SK-N-SH (cell line): ENCODE measurements at regions not wholly inside any gene's neighbourhood (a gene's known extent, or its start where the extent isn't known, plus 50 kb on each side); places are given as distances from the start of the nearest gene placed in this dataset.

Experiments
- CTCF ChIA-PET: fragments of 300-600, 350-600 bp; formaldehyde crosslinking; extraction: SDS; loops from one replicate; lab custom pipeline; 2021; lab: Yijun Ruan, JAX
- POLR2A ChIA-PET: fragments of 350-600 bp; sonication (Branson Sonifier 250); formaldehyde crosslinking; extraction: SDS; loops from one replicate; lab custom pipeline; 2020; ENCODE audit warnings: antibody characterized with exemption, inconsistent platforms; lab: Yijun Ruan, JAX
- DNase-seq: peaks from one replicate; pipeline ENCODE4 v3.0.0; 2012
- H2AFZ ChIP-seq: fragments of 200-600 bp; sonication (generic); 2 replicates; pipeline ENCODE4 v1.8.1; 2016; ENCODE audit warnings: antibody characterized with exemption, mild to moderate bottlenecking, low read depth
- H3F3A ChIP-seq: fragments of 200-600 bp; sonication (generic); replicated peaks from 2 replicates; pipeline ENCODE3; 2016; ENCODE audit warnings: antibody characterized with exemption, mild to moderate bottlenecking; ENCODE audit not compliant: insufficient read depth
- H3K27ac ChIP-seq, 2 experiments: fragments of 200-500 bp in 1 of 2; fragments of 200-600 bp in 1 of 2; sonication (Bioruptor generic) in 1 of 2; sonication (generic), shearing (Covaris generic) in 1 of 2; 2 replicates each; pipeline versions ENCODE4 v1.5.1 to v1.6.1; 2014 to 2016; ENCODE audit warnings: low read depth in 2 of 2, inconsistent platforms in 1 of 2, low read length in 1 of 2, mild to moderate bottlenecking in 1 of 2, mixed read lengths in 1 of 2
- H3K27me3 ChIP-seq: fragments of 200-600 bp; sonication (generic), shearing (Covaris generic); 2 replicates; pipeline ENCODE4 v1.6.1; 2016; ENCODE audit warnings: mixed run types; ENCODE audit not compliant: insufficient read depth
- H3K36me3 ChIP-seq, 2 experiments: fragments of 200-500 bp in 1 of 2; fragments of 200-600 bp in 1 of 2; sonication (Bioruptor generic) in 1 of 2; sonication (generic) in 1 of 2; replicated peaks in 1 of 2; 2 replicates each; pipeline versions ENCODE3 to v1.5.1; 2014 to 2016; ENCODE audit warnings: low read length in 1 of 2, mild to moderate bottlenecking in 1 of 2; ENCODE audit not compliant: insufficient read depth in 2 of 2, control insufficient read depth in 1 of 2
- H3K4me1 ChIP-seq, 2 experiments: fragments of 200-500 bp in 1 of 2; fragments of 200-600 bp in 1 of 2; sonication (Bioruptor generic) in 1 of 2; sonication (generic), shearing (Covaris generic) in 1 of 2; 2 replicates each; pipeline versions ENCODE4 v1.5.1 to v1.6.1; 2014 to 2016; ENCODE audit warnings: low read depth in 1 of 2, low read length in 1 of 2, mixed run types in 1 of 2; ENCODE audit not compliant: insufficient read depth in 2 of 2, control insufficient read depth in 1 of 2
- H3K4me2 ChIP-seq: fragments of 200-600 bp; sonication (generic), shearing (Covaris generic); 2 replicates; pipeline ENCODE4 v1.6.1; 2017; ENCODE audit warnings: mixed run types
- H3K4me3 ChIP-seq, 2 experiments: fragments of 200-500 bp in 1 of 2; fragments of 200-600 bp in 1 of 2; sonication (Bioruptor generic) in 1 of 2; sonication (generic), shearing (Covaris generic) in 1 of 2; 2 replicates each; pipeline versions ENCODE4 v1.5.1 to v1.8.1; 2014 to 2016; ENCODE audit warnings: low read depth in 2 of 2, inconsistent platforms in 1 of 2, low read length in 1 of 2, mild to moderate bottlenecking in 1 of 2, mixed read lengths in 1 of 2, moderate library complexity in 1 of 2
- H3K79me2 ChIP-seq: fragments of 200-600 bp; sonication (generic); 2 replicates; pipeline ENCODE4 v1.8.1; 2017; ENCODE audit warnings: mild to moderate bottlenecking; ENCODE audit not compliant: insufficient read depth
- H3K9ac ChIP-seq: fragments of 200-600 bp; sonication (generic); 2 replicates; pipeline ENCODE4 v1.6.1; 2017; ENCODE audit warnings: mixed run types
- H3K9me2 ChIP-seq: fragments of 200-600 bp; sonication (generic); 2 replicates; pipeline ENCODE4 v1.6.1; 2017; ENCODE audit warnings: mixed run types
- H3K9me3 ChIP-seq: fragments of 200-600 bp; sonication (generic); 2 replicates; pipeline ENCODE4 v1.6.1; 2017; ENCODE audit warnings: mixed run types, mild to moderate bottlenecking, moderate library complexity
- H4K20me1 ChIP-seq: fragments of 200-600 bp; sonication (generic); 2 replicates; pipeline ENCODE4 v1.6.1; 2017; ENCODE audit warnings: mild to moderate bottlenecking, mixed run types; ENCODE audit not compliant: insufficient read depth
- CHD2 ChIP-seq: fragments of 150-350 bp; IDR thresholded peaks from 2 replicates; pipeline ENCODE4 v1.6.1; 2018; ENCODE audit warnings: low read length; ENCODE audit not compliant: partially characterized antibody
- ELF1 ChIP-seq: IDR thresholded peaks from 2 replicates; pipeline ENCODE4 v1.4.0; 2012
- EP300 ChIP-seq, 2 experiments: IDR thresholded peaks; 2 replicates each; pipeline versions ENCODE4 v1.4.0 to v1.6.1; 2012; ENCODE audit warnings: borderline replicate concordance in 1 of 2, low read depth in 1 of 2, low read length in 1 of 2
- FOSL2 ChIP-seq: IDR thresholded peaks from 2 replicates; pipeline ENCODE4 v1.4.0; 2012; ENCODE audit warnings: low read depth, mild to moderate bottlenecking, moderate library complexity, borderline replicate concordance
- FOXM1 ChIP-seq: IDR thresholded peaks from 2 replicates; pipeline ENCODE4 v1.4.0; 2012; ENCODE audit warnings: low read depth, mild to moderate bottlenecking
- GABPA ChIP-seq: IDR thresholded peaks from 2 replicates; pipeline ENCODE4 v1.4.0; 2012; ENCODE audit warnings: low read depth, mild to moderate bottlenecking
- IRF3 ChIP-seq: fragments of 150-350 bp; IDR thresholded peaks from 2 replicates; pipeline ENCODE4 v1.6.1; 2016; ENCODE audit warnings: mild to moderate bottlenecking, low read depth, low read length
- MAX ChIP-seq: IDR thresholded peaks from 2 replicates; pipeline ENCODE4 v1.4.0; 2012; ENCODE audit warnings: low read depth
- MXI1 ChIP-seq: IDR thresholded peaks from 2 replicates; pipeline ENCODE4 v1.6.1; 2012; ENCODE audit warnings: mild to moderate bottlenecking, low read depth, low read length, improper control_type of control experiment
- RAD21 ChIP-seq: IDR thresholded peaks from 2 replicates; pipeline ENCODE4 v1.6.1; 2012; ENCODE audit warnings: mild to moderate bottlenecking, low read length
- RCOR1 ChIP-seq: fragments of 150-350 bp; IDR thresholded peaks from 2 replicates; pipeline ENCODE4 v1.6.1; 2017; ENCODE audit warnings: antibody characterized with exemption, low read length
- RXRA ChIP-seq: IDR thresholded peaks from 2 replicates; pipeline ENCODE4 v1.4.0; 2012; ENCODE audit warnings: low read depth, mild to moderate bottlenecking, borderline replicate concordance
- SIN3A ChIP-seq: IDR thresholded peaks from 2 replicates; pipeline ENCODE4 v1.6.1; 2012; ENCODE audit warnings: low read depth, mild to moderate bottlenecking, low read length, moderate library complexity, borderline replicate concordance
- TEAD4 ChIP-seq: IDR thresholded peaks from 2 replicates; pipeline ENCODE4 v1.4.0; 2012; ENCODE audit warnings: mild to moderate bottlenecking, borderline replicate concordance; ENCODE audit not compliant: insufficient read depth
- USF2 ChIP-seq: fragments of 150-350 bp; IDR thresholded peaks from 2 replicates; pipeline ENCODE4 v1.6.1; 2017; ENCODE audit warnings: antibody characterized with exemption, low read length, low read depth, borderline replicate concordance
- YY1 ChIP-seq: IDR thresholded peaks from 2 replicates; pipeline ENCODE4 v1.4.0; 2012; ENCODE audit warnings: low read depth, mild to moderate bottlenecking
- ZBTB33 ChIP-seq: IDR thresholded peaks from 2 replicates; pipeline ENCODE4 v1.4.0; 2012; ENCODE audit warnings: low read depth, borderline replicate concordance
- WGBS: methylation state at CpG from one replicate; pipeline ENCODE4 v1.1.6; 2017; ENCODE audit warnings: low lambda C conversion rate; 5-methylcytosine and 5-hydroxymethylcytosine counted together
- TF ChIP-seq, protein P1 (sequence below): IDR thresholded peaks from 2 replicates; pipeline ENCODE4; 2012
- TF ChIP-seq, protein P2 (sequence below): fragments of 200-600 bp; sonication (generic); IDR thresholded peaks from 2 replicates; pipeline ENCODE4 v1.6.1; 2017; ENCODE audit warnings: antibody characterized with exemption, mild to moderate bottlenecking, moderate library complexity

DNA sequence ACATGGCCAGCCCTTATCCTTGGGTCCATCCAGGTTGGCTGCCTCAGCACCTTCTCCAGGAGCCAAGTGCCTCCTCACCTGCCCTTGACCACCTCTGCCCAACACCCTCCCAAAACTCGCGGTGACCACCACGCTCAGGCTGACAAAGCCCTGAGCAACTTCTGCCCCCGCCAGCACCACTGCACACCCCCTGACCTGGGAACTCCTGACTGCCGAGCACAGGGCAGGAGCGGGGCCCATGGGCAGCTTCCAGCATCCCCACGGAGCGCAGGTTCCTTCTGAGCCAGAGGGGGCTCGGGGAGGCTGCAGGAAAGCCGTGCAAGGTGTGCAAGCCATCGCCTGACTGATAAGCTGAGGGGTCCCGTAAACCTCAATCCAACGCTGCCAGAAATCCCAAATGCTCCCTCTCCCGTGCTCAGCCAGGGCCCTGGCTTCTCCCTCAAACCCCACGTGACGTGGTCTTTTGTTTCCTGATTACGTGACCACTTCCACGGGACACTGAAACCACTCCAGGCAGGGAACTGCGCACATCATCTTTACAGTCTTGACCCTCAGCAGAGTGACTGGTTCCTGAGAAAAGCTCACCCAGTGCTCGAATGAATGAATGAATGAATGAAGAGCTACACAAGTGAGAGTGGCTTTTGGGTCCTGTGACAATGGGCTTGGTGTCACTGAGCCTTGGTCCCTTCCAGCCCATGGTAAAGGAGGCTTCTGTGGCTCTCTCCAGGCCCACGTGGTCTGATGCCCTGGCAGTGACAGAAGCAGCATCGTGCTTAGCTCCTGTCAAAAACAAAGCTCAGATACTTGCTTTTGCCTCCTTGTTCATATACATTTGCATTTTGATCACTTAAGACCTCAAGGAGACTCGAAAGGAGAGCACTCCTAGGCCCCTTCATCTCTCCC lies 249.8 kb upstream of the PPP2R2D start:
- WGBS, result 31% methylated on average over 16 of the region's 23 CpGs
- Histone ChIP-seq H3K79me2 (no peaks in the 10 kb centered on the region), H3K27me3 (no peaks in the 10 kb centered on the region), H3K4me1 (peaks cover 0 to 17% of the 10 kb centered on the region in 2 experiments; a peak in 1 of 4 replicates), H3K9me3 (no peaks in the 10 kb centered on the region; the same call in 1 of the 2 replicates), H3F3A (no peaks in the 10 kb centered on the region), H3K36me3 (no peaks in the 10 kb centered on the region), H3K4me2 (no peak overlapping the region), H2AFZ (no peak overlapping the region), H3K9ac (no peak overlapping the region), H3K9me2 (no peaks in the 10 kb centered on the region), H3K27ac (no peak overlapping the region), H4K20me1 (no peaks in the 10 kb centered on the region), H3K4me3 (no peak overlapping the region)
- POLR2A ChIA-PET, result no interaction called here
- CTCF ChIA-PET, result interaction anchor here (0.8 to 1.3 kb wide), 3 partner anchors 136 to 339 kb away, joined by 3 read pairs; no protein-coding TSS in a partner anchor
- TF ChIP-seq RAD21 (no peak), FOXM1 (no peak), USF2 (no peak), ZBTB33 (no peak), CHD2 (no peak), EP300 (IDR thresholded peaks at IDR 0.05; ENCODE audit: borderline replicate concordance in 1 of 2, low read depth in 1 of 2, low read length in 1 of 2) (no peak), MAX (no peak), SIN3A (no peak), MXI1 (no peak), GABPA (no peak), ELF1 (no peak), FOSL2 (no peak), YY1 (no peak), RXRA (no peak), RCOR1 (no peak), IRF3 (no peak), TEAD4 (no peak)
- TF ChIP-seq, protein P1, sequence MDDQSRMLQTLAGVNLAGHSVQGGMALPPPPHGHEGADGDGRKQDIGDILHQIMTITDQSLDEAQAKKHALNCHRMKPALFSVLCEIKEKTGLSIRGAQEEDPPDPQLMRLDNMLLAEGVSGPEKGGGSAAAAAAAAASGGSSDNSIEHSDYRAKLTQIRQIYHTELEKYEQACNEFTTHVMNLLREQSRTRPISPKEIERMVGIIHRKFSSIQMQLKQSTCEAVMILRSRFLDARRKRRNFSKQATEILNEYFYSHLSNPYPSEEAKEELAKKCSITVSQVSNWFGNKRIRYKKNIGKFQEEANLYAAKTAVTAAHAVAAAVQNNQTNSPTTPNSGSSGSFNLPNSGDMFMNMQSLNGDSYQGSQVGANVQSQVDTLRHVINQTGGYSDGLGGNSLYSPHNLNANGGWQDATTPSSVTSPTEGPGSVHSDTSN, result no peak
- TF ChIP-seq, protein P2, sequence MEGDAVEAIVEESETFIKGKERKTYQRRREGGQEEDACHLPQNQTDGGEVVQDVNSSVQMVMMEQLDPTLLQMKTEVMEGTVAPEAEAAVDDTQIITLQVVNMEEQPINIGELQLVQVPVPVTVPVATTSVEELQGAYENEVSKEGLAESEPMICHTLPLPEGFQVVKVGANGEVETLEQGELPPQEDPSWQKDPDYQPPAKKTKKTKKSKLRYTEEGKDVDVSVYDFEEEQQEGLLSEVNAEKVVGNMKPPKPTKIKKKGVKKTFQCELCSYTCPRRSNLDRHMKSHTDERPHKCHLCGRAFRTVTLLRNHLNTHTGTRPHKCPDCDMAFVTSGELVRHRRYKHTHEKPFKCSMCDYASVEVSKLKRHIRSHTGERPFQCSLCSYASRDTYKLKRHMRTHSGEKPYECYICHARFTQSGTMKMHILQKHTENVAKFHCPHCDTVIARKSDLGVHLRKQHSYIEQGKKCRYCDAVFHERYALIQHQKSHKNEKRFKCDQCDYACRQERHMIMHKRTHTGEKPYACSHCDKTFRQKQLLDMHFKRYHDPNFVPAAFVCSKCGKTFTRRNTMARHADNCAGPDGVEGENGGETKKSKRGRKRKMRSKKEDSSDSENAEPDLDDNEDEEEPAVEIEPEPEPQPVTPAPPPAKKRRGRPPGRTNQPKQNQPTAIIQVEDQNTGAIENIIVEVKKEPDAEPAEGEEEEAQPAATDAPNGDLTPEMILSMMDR, result no peak
- DNase-seq, result no peak
